OCI-LY7 (cell line): ENCODE measurements at regions not wholly inside any gene's neighbourhood (a gene's known extent, or its start where the extent isn't known, plus 50 kb on each side); places are given as distances from the start of the nearest gene placed in this dataset.

Experiments
- BruUV-seq: library from RNA; stranded (reverse); fragments of 400-500 nt; replicated peaks from 2 replicates; lab custom pipeline; 2021; lab: Mats Ljungman, UMichigan
- CTCF ChIA-PET: fragments of 300-600 bp; sonication (Branson Sonifier 250); formaldehyde crosslinking; loops from one replicate; lab custom pipeline; 2022; ENCODE audit warnings: antibody characterized with exemption; ENCODE audit not compliant: unreplicated experiment; lab: Charles Lee
- POLR2A ChIA-PET: fragments of 300-600 bp; sonication (Branson Sonifier 250); formaldehyde crosslinking; loops from one replicate; lab custom pipeline; 2022; ENCODE audit warnings: antibody characterized with exemption; lab: Charles Lee
- DNase-seq: peaks from one replicate; pipeline ENCODE4 v3.0.0-alpha.2; 2015; ENCODE audit warnings: low spot score
- H2AFZ ChIP-seq: fragments of 200-600 bp; sonication (generic), shearing (Covaris generic); 2 replicates; pipeline ENCODE4 v1.6.1; 2014; ENCODE audit warnings: mild to moderate bottlenecking, antibody characterized with exemption, low read length, moderate library complexity
- H3K27ac ChIP-seq: fragments of 200-600 bp; sonication (generic); 2 replicates; pipeline ENCODE4 v1.5.1; 2014; ENCODE audit warnings: mixed run types, low read depth, mild to moderate bottlenecking, moderate library complexity, low read length, inconsistent platforms; ENCODE audit not compliant: poor library complexity, severe bottlenecking
- H3K36me3 ChIP-seq: fragments of 200-600 bp; sonication (generic); 2 replicates; pipeline ENCODE4 v1.6.1; 2014; ENCODE audit warnings: mild to moderate bottlenecking, antibody characterized with exemption, low read length, moderate library complexity, mixed read lengths; ENCODE audit not compliant: insufficient read depth
- H3K4me1 ChIP-seq: fragments of 200-600 bp; sonication (generic); 2 replicates; pipeline ENCODE4 v1.5.1; 2014; ENCODE audit warnings: mild to moderate bottlenecking, low read length; ENCODE audit not compliant: insufficient read depth, poor library complexity, severe bottlenecking
- H3K4me2 ChIP-seq: fragments of 200-600 bp; sonication (generic); 2 replicates; pipeline ENCODE4 v1.6.1; 2014; ENCODE audit warnings: mild to moderate bottlenecking, low read length
- H3K4me3 ChIP-seq: fragments of 200-600 bp; sonication (generic); 2 replicates; pipeline ENCODE4 v1.5.1; 2014; ENCODE audit warnings: mild to moderate bottlenecking, low read depth, low read length; ENCODE audit not compliant: poor library complexity, severe bottlenecking
- H3K79me2 ChIP-seq: fragments of 200-600 bp; sonication (generic); 2 replicates; pipeline ENCODE4 v1.6.1; 2016; ENCODE audit warnings: low read depth, mild to moderate bottlenecking, low read length, moderate library complexity, mixed read lengths; ENCODE audit not compliant: insufficient read depth
- H3K9me2 ChIP-seq: fragments of 200-600 bp; sonication (generic); 2 replicates; pipeline ENCODE4 v1.6.1; 2016; ENCODE audit warnings: mild to moderate bottlenecking, low read length, mixed read lengths; ENCODE audit not compliant: insufficient read depth
- H3K9me3 ChIP-seq: fragments of 200-600 bp; sonication (generic); 2 replicates; pipeline ENCODE4 v1.6.1; 2014; ENCODE audit warnings: mild to moderate bottlenecking, mixed run types, low read length, mixed read lengths
- H4K20me1 ChIP-seq: fragments of 200-600 bp; sonication (generic); 2 replicates; pipeline ENCODE4 v1.6.1; 2014; ENCODE audit warnings: mild to moderate bottlenecking, antibody characterized with exemption, low read length, moderate library complexity, mixed read lengths; ENCODE audit not compliant: insufficient read depth
- EZH2phosphoT487 ChIP-seq: fragments of 200-600 bp; sonication (generic); IDR thresholded peaks from 2 replicates; pipeline ENCODE4 v1.6.1; 2018; ENCODE audit warnings: low read depth, borderline replicate concordance, mild to moderate bottlenecking, mixed run types, antibody characterized with exemption, low read length, moderate library complexity, mixed read lengths
- intact Hi-C: fragments of 100-400 bp; cut with micrococcal nuclease; formaldehyde crosslinking; loops from one replicate; pipeline ENCODE4 v1.10.0; 2022; ENCODE audit not compliant: unreplicated experiment
- TF ChIP-seq, protein P1 (sequence below): fragments of 200-600 bp; sonication (generic); conservative IDR thresholded peaks from 2 replicates; pipeline ENCODE4 v1.5.1; 2014; ENCODE audit warnings: mild to moderate bottlenecking, antibody characterized with exemption, low read length, moderate library complexity, mixed read lengths

DNA sequence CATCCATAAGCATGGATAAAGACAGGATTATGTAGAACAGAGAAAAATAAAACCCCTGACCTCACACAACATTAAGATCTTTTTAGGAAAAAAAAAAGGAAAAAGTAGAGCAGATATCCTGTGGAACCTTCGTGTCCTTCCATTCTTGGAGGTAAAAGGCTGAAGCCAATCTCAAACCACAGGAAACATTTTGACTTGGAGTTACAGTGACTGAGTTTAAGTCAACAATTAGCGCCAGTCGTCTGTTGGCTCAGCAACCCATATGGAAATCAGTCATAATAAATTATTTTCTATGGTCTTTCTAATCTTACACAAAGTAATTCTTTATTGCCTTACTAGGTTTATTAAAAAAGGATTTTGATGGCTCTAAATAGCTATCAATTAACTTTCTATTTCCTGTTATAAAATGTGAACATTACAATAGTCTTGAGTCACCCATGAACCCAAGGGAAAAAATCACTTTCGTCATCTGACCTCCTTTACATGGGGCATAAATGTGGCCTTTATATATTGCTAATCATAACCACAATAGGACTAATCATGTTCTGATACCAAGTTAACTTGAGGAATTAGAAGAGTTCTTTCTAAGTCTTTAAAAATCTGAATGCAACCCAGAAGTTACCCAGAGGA lies 592.9 kb downstream of the TFAP2B start:
- ChIA-PET POLR2A (interaction anchor here (0.8 kb wide), 1 partner anchor 9 kb away, joined by 4 read pairs; no protein-coding TSS in a partner anchor), CTCF (no interaction called here)
- Histone ChIP-seq H3K4me2 (no peak overlapping the region), H3K79me2 (no peaks in the 10 kb centered on the region), H3K9me3 (no peaks in the 10 kb centered on the region), H4K20me1 (no peaks in the 10 kb centered on the region), H3K4me3 (no peak overlapping the region), H3K27ac (no peak overlapping the region), H2AFZ (no peak overlapping the region), H3K9me2 (no peaks in the 10 kb centered on the region), H3K36me3 (no peaks in the 10 kb centered on the region), H3K4me1 (no peaks in the 10 kb centered on the region)
- BruUV-seq, result no TSS peak
- no peak for DNase-seq
- no peak for TF ChIP-seq EZH2phosphoT487
- TF ChIP-seq, protein P1, sequence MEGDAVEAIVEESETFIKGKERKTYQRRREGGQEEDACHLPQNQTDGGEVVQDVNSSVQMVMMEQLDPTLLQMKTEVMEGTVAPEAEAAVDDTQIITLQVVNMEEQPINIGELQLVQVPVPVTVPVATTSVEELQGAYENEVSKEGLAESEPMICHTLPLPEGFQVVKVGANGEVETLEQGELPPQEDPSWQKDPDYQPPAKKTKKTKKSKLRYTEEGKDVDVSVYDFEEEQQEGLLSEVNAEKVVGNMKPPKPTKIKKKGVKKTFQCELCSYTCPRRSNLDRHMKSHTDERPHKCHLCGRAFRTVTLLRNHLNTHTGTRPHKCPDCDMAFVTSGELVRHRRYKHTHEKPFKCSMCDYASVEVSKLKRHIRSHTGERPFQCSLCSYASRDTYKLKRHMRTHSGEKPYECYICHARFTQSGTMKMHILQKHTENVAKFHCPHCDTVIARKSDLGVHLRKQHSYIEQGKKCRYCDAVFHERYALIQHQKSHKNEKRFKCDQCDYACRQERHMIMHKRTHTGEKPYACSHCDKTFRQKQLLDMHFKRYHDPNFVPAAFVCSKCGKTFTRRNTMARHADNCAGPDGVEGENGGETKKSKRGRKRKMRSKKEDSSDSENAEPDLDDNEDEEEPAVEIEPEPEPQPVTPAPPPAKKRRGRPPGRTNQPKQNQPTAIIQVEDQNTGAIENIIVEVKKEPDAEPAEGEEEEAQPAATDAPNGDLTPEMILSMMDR, result no peak
- intact Hi-C loops, result no loop called here

DNA sequence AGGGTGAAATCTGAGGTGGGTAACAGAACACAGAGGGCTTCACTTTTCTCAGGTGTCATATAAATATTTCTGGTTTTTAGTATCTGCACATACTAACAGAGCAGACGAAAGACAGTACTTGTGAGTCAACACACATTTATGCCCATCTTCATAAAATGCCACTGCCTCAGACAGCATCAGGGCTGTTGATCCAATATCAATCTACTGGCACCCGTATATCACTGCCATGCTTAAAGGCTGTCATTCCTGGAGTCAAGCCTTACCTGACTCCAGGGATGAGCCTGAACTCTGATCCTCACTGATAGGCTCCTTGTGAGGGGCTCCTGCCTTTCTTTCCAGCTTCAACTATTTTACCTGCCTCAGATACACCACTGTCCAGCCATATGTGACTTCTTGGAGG lies 595.7 kb downstream of the TFAP2B start:
- H3K79me2 ChIP-seq, result no peaks in the 10 kb centered on the region
- no peaks in the 10 kb centered on the region for H4K20me1 ChIP-seq
- ChIA-PET CTCF (no interaction called here), POLR2A (no interaction called here)
- H3K9me2 ChIP-seq, result no peaks in the 10 kb centered on the region
- intact Hi-C loops, result no loop called here
- no peak overlapping the region for H2AFZ ChIP-seq
- no peak overlapping the region for H3K4me3 ChIP-seq
- no peak for DNase-seq
- H3K9me3 ChIP-seq, result no peaks in the 10 kb centered on the region
- H3K4me2 ChIP-seq, result no peak overlapping the region
- no peak overlapping the region for H3K27ac ChIP-seq
- TF ChIP-seq, protein P1, result no peak
- no peak for TF ChIP-seq EZH2phosphoT487
- no peaks in the 10 kb centered on the region for H3K4me1 ChIP-seq
- no TSS peak for BruUV-seq
- H3K36me3 ChIP-seq, result no peaks in the 10 kb centered on the region

DNA sequence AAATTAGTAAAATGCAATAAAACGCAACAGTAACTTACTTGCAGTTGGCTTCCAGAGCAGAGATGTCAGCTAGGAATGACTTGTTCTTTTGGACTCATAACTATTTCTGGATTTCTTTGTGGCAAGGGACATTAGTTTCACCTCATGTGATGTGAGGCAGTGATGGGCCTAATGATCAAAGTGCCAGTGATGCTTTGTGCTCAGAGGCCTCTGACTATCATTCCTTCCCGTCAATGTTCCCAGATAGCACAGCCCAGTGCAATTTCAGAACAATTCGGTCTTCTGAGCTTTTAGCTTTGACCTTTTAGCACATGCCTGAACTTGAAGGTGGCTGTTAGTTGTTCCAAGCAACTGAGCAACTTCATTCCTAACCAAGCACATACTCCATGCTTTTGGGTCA lies 596.8 kb downstream of the TFAP2B start:
- Histone ChIP-seq H3K4me1 (no peaks in the 10 kb centered on the region), H3K4me2 (no peak overlapping the region), H3K36me3 (no peaks in the 10 kb centered on the region), H4K20me1 (no peaks in the 10 kb centered on the region), H2AFZ (no peak overlapping the region), H3K27ac (no peak overlapping the region), H3K79me2 (no peaks in the 10 kb centered on the region), H3K9me3 (no peaks in the 10 kb centered on the region), H3K9me2 (no peaks in the 10 kb centered on the region), H3K4me3 (no peak overlapping the region)
- no TSS peak for BruUV-seq
- TF ChIP-seq, protein P1, result no peak
- no peak for TF ChIP-seq EZH2phosphoT487
- POLR2A ChIA-PET, result no interaction called here
- CTCF ChIA-PET, result no interaction called here
- intact Hi-C loops, result no loop called here
- no peak for DNase-seq
